ENCODE measurements at regions not wholly inside any gene's neighbourhood (a gene's known extent, or its start where the extent isn't known, plus 50 kb on each side); places are given as distances from the start of the nearest gene placed in this dataset.

DNA sequence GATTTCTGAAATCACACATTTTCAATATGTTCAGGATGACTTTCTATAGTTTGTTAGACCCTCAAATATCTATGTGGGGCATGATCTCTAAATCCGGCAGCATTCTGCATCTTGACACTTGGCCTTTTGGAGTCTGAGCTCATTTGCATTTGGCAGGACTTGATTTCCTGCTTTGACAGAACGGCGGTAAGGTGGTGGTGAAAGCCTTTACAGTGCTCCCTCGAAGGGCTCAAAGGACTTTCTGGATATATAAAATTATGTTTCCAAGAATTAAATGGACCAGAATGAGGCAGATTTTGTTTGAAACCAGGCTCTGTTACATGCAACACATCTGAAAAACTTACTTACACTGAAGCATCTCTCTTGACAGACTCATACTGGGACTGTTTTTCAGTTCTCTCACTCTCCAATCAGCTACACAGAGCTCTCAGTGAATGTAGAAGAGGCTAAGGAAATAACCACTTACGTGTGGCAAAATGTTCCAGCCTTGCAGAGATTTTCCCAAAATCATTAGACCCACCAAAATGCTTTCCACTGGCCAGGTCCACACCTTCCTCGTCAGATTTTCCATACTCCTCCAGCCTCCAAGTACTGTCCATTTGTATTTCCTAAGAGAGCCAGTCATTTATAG lies 207.2 kb downstream of the SPRY2 start:
- no peak for DNase-seq (ENCODE audit: low read depth in 3 of 3, low spot score in 2 of 3)

GRCh38 chr13:80132741-80133601 lies 208.0 kb downstream of the SPRY2 start:
- DNase-seq (ENCODE audit: low read depth in 3 of 3, low spot score in 2 of 3), result peak; percentile 57 to 82 (median 73)

- DNase-seq (ENCODE audit: low read depth in 3 of 3, low spot score in 2 of 3), result peak in 1 of 3 donors; percentile 45
These were observed 209.7 kb downstream of the SPRY2 start for GRCh38 chr13:80131204-80131603.

DNA sequence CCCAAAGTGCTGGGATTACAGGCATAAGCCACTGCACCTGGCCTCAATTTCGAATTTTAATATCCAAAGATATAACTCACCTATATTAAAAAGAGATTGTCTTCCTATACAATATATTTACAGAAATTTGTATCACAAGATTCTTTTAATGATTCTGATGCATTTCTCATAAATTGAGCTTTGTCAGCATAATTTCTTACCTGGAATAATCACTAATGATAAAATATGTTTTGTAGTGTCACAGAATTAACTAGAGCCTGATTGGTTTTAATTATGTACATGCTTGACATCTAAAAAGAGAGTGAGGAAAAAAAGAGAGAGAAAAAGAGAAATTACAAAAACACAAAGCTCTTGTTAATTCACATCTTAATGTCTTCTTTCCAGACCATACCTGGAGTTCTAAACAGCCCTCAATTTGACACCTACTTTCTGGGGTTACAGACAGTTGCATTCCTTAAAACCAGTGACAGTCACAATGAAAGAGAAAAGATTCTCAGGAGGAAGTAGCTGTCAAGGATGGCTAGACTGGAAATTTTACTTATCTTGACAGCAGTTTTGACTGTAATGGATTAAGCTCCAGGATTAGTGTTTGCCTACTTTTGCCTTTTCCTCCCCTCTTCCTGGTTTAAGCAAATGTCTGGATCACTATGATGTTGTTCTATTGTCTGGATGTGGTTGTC lies 214.4 kb downstream of the SPRY2 start:
- no peak for DNase-seq (ENCODE audit: low read depth in 3 of 3, low spot score in 2 of 3)

GRCh38 chr13:80123945-80124344 lies 217.0 kb downstream of the SPRY2 start:
- no peak for DNase-seq (ENCODE audit: low read depth in 3 of 3, low spot score in 2 of 3)

DNA sequence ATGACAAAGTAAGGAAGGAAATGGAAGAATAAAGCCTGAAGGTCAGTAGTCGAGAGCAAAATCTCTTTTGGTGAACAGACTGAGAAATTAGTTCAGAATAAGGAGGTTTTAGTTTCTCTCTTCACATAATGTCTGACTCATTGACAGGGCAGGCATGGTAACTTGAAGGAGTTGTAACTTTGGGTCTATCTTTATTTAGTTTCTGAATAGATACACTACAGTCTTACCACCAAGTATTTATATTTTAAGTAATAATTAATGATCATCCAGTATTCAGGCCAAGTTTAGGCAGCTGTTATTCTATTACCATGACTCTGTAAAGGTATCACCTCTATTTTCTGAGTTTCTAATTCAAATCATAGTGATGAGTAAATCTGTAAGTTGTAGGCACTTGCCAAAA lies 219.9 kb downstream of the SPRY2 start:
- DNase-seq (ENCODE audit: low read depth in 3 of 3, low spot score in 2 of 3), result no peak

DNA sequence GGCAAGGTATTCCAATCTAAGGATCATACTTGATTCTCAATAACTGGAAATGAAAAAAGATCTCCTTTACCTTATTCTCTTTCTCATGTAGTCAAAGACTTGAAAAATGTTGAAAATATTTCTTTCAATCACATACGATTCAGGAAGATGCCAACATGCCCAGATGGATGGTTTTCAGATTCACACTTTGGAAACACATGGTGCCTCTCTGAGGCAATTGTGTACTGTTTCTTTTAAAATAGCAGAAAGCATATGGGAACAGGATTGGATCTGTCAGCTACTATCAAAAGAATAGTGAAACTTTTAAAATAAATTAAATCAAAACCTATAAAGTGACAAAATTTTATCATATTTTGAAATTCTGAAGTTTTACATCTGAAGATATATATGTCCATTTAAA lies 222.4 kb downstream of the SPRY2 start:
- DNase-seq (ENCODE audit: low read depth in 3 of 3, low spot score in 2 of 3), result no peak

DNA sequence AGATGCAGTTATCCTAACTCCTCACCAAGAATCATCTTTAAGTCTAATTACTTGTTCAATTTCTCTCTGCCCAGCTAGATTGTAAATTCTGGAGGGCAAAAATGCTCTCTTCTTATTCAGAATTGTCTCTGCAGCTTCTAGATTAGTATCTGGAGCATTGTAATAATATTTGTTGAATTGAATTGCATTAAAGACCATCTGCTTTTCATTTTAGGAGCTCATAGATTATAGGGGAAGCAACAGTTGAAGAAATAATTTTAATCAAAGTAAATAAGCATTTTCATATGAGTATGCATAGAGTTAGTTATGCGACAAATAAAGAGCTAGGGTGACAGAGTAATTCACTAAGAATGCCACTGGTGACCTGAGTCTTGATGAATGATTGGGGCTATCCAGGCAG lies 222.8 kb downstream of the SPRY2 start:
- no peak for DNase-seq (ENCODE audit: low read depth in 3 of 3, low spot score in 2 of 3)

GRCh38 chr13:80117515-80117914 lies 223.4 kb downstream of the SPRY2 start:
- DNase-seq (ENCODE audit: low read depth in 3 of 3, low spot score in 2 of 3), result no peak

DNA sequence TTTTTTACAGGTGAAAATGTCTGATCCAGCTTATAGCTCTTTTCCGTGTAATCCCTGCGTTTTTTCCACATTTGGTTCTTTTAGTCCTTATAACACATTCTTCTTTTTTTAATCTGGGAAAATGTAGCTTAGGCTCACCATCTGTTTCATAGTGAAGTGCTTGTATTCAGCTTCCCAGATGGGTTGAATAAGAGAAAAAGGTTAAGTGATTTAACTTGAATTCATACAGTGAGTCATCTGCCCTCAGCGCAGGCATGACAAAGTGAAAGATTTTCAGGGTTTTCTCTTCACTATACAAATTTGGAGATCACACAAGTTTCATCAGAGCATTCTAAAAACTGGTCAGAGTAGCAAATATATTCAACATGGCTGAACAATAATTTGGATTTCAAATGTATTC lies 224.8 kb downstream of the SPRY2 start:
- DNase-seq (ENCODE audit: low read depth in 3 of 3, low spot score in 2 of 3), result no peak

- DNase-seq (ENCODE audit: low read depth in 3 of 3, low spot score in 2 of 3), result no peak
These were observed 225.3 kb downstream of the SPRY2 start for GRCh38 chr13:80115616-80116015.

DNA sequence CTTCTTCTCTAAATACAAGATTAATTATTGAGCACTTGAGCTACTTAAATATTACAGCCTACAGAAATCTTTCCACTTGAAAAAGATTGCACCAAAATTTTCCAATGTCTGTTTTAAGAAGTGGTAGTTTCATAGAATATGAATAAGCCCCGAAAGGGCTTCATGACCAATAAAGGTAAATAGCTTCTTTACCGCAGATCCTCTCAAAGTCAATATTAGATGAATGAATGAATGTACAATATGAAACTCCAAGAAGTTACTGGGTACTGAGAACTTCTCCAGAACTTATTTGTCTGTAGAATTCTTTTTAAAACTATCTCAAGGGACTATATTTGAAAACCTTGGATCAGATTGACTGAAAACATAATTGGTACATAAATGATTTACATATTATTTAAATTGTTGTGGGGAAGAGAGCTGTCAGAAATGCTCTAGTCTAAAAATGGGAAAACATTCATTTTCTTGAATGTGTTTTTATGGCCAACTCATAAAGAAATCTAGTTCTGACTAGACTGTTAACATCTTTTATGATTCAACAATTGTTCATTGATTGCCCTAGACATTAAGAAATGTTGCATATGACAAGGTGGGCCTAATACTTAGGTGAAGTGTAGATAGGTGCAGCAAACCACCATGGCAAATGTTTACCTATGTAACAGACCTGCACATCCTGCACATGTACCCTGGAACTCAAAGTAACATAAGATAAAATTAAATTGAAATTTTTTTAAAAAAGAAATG lies 227.0 kb downstream of the SPRY2 start:
- DNase-seq (ENCODE audit: low read depth in 3 of 3, low spot score in 2 of 3), result no peak

DNA sequence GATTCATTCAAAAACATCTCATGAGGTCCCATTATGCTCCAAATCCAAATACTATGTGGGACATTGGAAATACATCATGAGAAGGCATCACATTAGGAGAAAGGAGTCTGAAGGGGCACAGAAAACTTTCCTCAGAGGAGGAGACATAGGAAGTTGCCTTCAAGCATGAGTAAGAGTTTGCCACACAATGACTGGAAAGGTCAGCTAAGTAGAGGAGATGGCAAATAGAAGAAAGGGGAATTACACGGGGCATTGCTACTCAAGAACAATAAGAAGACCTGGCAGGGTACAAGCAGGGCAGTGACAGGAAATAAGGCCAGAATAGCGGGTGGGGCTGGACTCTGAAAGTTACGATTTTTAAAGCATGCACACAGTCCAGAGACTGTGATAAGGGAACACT lies 231.6 kb downstream of the SPRY2 start:
- no peak for DNase-seq (ENCODE audit: low read depth in 3 of 3, low spot score in 2 of 3)

DNA sequence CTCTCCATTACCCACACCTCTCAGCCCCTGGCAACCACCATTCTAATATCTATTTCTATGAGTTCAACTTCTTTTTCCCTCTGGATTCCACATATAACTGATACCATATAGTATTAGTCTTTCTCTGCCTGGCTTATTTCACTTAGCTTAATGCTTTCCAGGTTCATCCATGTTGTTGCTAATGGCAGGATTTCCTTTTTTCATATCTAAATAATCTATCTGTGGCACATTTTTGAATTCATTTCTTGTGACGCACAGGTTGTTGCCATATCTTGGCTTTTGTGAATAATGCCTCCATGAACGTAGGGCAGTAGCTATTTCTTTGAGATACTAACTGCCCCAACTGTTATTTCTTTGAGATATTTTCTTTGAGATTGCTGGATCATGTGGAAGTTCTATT lies 235.6 kb downstream of the SPRY2 start:
- DNase-seq (ENCODE audit: low read depth in 3 of 3, low spot score in 2 of 3), result no peak

DNA sequence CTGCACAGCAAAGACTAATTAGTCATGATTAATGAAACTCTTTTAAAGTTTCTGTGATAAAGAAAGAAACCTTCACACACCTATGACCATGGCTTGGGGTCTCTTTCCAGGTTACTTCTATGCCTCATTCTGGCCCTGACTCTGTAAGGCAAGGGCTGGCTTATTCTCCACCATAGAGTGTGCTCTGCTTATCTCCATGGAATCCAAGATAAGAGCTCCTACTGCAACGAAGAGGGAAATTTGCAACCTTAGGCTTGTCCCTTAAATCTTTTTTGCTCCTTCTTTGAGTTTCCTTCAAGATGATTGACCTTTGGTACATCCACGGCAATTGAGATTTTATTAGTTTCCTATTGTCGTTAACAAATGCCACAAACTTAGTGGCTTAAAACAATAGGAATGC lies 239.9 kb downstream of the SPRY2 start:
- DNase-seq (ENCODE audit: low read depth in 3 of 3, low spot score in 2 of 3), result no peak

- no peak for DNase-seq (ENCODE audit: low read depth in 3 of 3, low spot score in 2 of 3)
These were observed 240.3 kb downstream of the SPRY2 start for GRCh38 chr13:80100636-80101035.

- no peak for DNase-seq (ENCODE audit: low read depth in 3 of 3, low spot score in 2 of 3)
These were observed 243.4 kb downstream of the SPRY2 start for GRCh38 chr13:80097561-80097960.

- no peak for DNase-seq (ENCODE audit: low read depth in 3 of 3, low spot score in 2 of 3)
These were observed 244.5 kb downstream of the SPRY2 start for GRCh38 chr13:80096383-80096782.

- DNase-seq (ENCODE audit: low read depth in 3 of 3, low spot score in 2 of 3), result peak in 1 of 3 donors; percentile 19
These were observed 246.4 kb downstream of the SPRY2 start for GRCh38 chr13:80094526-80094925.

GRCh38 chr13:80093888-80094287 lies 247.0 kb downstream of the SPRY2 start:
- no peak for DNase-seq (ENCODE audit: low read depth in 3 of 3, low spot score in 2 of 3)

- DNase-seq (ENCODE audit: low read depth in 3 of 3, low spot score in 2 of 3), result no peak
These were observed 254.6 kb downstream of the SPRY2 start for GRCh38 chr13:80086304-80086721.
